Keratinocyte (primary cell): ENCODE measurements at regions not wholly inside any gene's neighbourhood (a gene's known extent, or its start where the extent isn't known, plus 50 kb on each side); places are given as distances from the start of the nearest gene placed in this dataset.

Experiments
- DNase-seq: peaks from one replicate; pipeline ENCODE4 v3.0.0-alpha.2; 2011; ENCODE audit warnings: low read depth, missing footprints, low spot score
- FAIRE-seq: peaks from 2 replicates; lab custom pipeline; 2011; peaks lifted over from hg19 to GRCh38; lab: Jason Lieb, UNC
- H2AFZ ChIP-seq: 2 replicates; pipeline ENCODE4 v1.6.0; 2012; ENCODE audit warnings: low read length, control low read depth, inconsistent platforms; ENCODE audit not compliant: control insufficient read depth
- H3K27ac ChIP-seq: 2 replicates; pipeline ENCODE4 v1.5.1; 2011; ENCODE audit warnings: low read length; ENCODE audit not compliant: control insufficient read depth, insufficient read depth
- H3K27me3 ChIP-seq: 3 replicates; pipeline ENCODE4 v1.6.0; 2011; ENCODE audit warnings: low read length; ENCODE audit not compliant: control insufficient read depth, insufficient read depth; ENCODE audit errors: extremely low read depth
- H3K36me3 ChIP-seq, 2 experiments: 2 replicates in 1 of 2; 3 replicates in 1 of 2; pipeline ENCODE4 v1.5.1; 2011; ENCODE audit warnings: low read length in 2 of 2, mild to moderate bottlenecking in 1 of 2; ENCODE audit not compliant: control insufficient read depth in 2 of 2, insufficient read depth in 2 of 2; ENCODE audit errors: extremely low read depth in 1 of 2
- H3K4me1 ChIP-seq: 3 replicates; pipeline ENCODE4 v1.5.1; 2011; ENCODE audit warnings: low read length; ENCODE audit not compliant: control insufficient read depth, insufficient read depth; ENCODE audit errors: extremely low read depth
- H3K4me2 ChIP-seq: 3 replicates; pipeline ENCODE4 v1.6.0; 2011; ENCODE audit warnings: low read depth, low read length; ENCODE audit not compliant: control insufficient read depth, insufficient read depth; ENCODE audit errors: extremely low read depth
- H3K4me3 ChIP-seq, 3 experiments: fragments of 200-600 bp in 1 of 3; sonication (generic) in 1 of 3; 2 replicates in 2 of 3; 3 replicates in 1 of 3; pipeline ENCODE4 v1.5.1; 2011 to 2016; ENCODE audit warnings: low read length in 3 of 3, mild to moderate bottlenecking in 3 of 3, control low read depth in 2 of 3, inconsistent platforms in 1 of 3, low read depth in 1 of 3, mixed read lengths in 1 of 3, mixed run types in 1 of 3, moderate library complexity in 1 of 3; ENCODE audit not compliant: control insufficient read depth in 2 of 3, insufficient read depth in 2 of 3; ENCODE audit errors: extremely low read depth in 1 of 3
- H3K79me2 ChIP-seq: 2 replicates; pipeline ENCODE4 v1.6.0; 2012; ENCODE audit warnings: low read length; ENCODE audit not compliant: control insufficient read depth, insufficient read depth
- H3K9ac ChIP-seq: 3 replicates; pipeline ENCODE4 v1.6.0; 2011; ENCODE audit warnings: low read length; ENCODE audit not compliant: control insufficient read depth, insufficient read depth; ENCODE audit errors: extremely low read depth
- H3K9me1 ChIP-seq: 3 replicates; pipeline ENCODE4 v1.6.0; 2011; ENCODE audit warnings: low read length; ENCODE audit not compliant: control insufficient read depth, insufficient read depth; ENCODE audit errors: extremely low read depth
- H3K9me3 ChIP-seq: 2 replicates; pipeline ENCODE4 v1.5.1; 2012; ENCODE audit warnings: low read depth, low read length; ENCODE audit not compliant: control insufficient read depth
- H4K20me1 ChIP-seq: 3 replicates; pipeline ENCODE4 v1.6.0; 2011; ENCODE audit warnings: low read length; ENCODE audit not compliant: control insufficient read depth, insufficient read depth; ENCODE audit errors: extremely low read depth
- CTCF ChIP-seq, 3 experiments: IDR thresholded peaks in 1 of 3; conservative IDR thresholded peaks in 1 of 3; optimal IDR thresholded peaks in 1 of 3; 2 replicates in 2 of 3; 3 replicates in 1 of 3; pipeline versions ENCODE3 to v1.5.1; 2011; ENCODE audit warnings: low read length in 3 of 3, mild to moderate bottlenecking in 3 of 3, moderate library complexity in 2 of 3, control low read depth in 1 of 3, inconsistent platforms in 1 of 3; ENCODE audit not compliant: insufficient read depth in 2 of 3; ENCODE audit errors: extremely low read depth in 1 of 3
- EZH2 ChIP-seq: IDR thresholded peaks from one replicate; pipeline ENCODE4 v1.6.1; 2012; ENCODE audit warnings: inconsistent platforms, mild to moderate bottlenecking, low read length, moderate library complexity
- dilution Hi-C: fragments of 300-500 bp; cut with MboI; formaldehyde crosslinking; loops from one replicate; pipeline ENCODE4 v1.7.0; 2020; ENCODE audit warnings: low sequenced_read_pairs; ENCODE audit not compliant: extremely low pct_ligation_motif_present

- no peaks in the 10 kb centered on the region for H3K79me2 ChIP-seq
- H3K4me3 ChIP-seq: no peak overlapping the region
- dilution Hi-C loops: no loop called here
- FAIRE-seq (no peak), DNase-seq (no peak)
- H3K9me1 ChIP-seq: no peaks in the 10 kb centered on the region
- no peaks in the 10 kb centered on the region for H3K36me3 ChIP-seq
- H2AFZ ChIP-seq: no peak overlapping the region
- H3K9me3 ChIP-seq: no peaks in the 10 kb centered on the region
- no peaks in the 10 kb centered on the region for H4K20me1 ChIP-seq
- H3K9ac ChIP-seq: no peak overlapping the region
- TF ChIP-seq CTCF (optimal IDR thresholded peaks at IDR 0.05 in 1 of 3, IDR thresholded peaks at IDR 0.05 in 1 of 3, conservative IDR thresholded peaks at IDR 0.05 in 1 of 3; ENCODE audit: extremely low read depth in 1 of 3, insufficient read depth in 2 of 3, low read length in 3 of 3): no peak
- no peak for TF ChIP-seq EZH2
- H3K27ac ChIP-seq: no peak overlapping the region
- no peaks in the 10 kb centered on the region for H3K27me3 ChIP-seq
- peaks cover 27% of the 10 kb centered on the region for H3K4me1 ChIP-seq
- H3K4me2 ChIP-seq: no peak overlapping the region
Observed at GRCh38 chr2:220272656-220273055, 645.2 kb downstream of the SLC4A3 start.

- H3K9me3 ChIP-seq: no peaks in the 10 kb centered on the region
- no peaks in the 10 kb centered on the region for H4K20me1 ChIP-seq
- H3K9me1 ChIP-seq: no peaks in the 10 kb centered on the region
- H3K9ac ChIP-seq: no peak overlapping the region
- H3K36me3 ChIP-seq: no peaks in the 10 kb centered on the region
- H3K27me3 ChIP-seq: no peaks in the 10 kb centered on the region
- no peak for DNase-seq
- H3K79me2 ChIP-seq: no peaks in the 10 kb centered on the region
- peaks cover 31% of the 10 kb centered on the region for H3K4me1 ChIP-seq
- H3K27ac ChIP-seq: no peak overlapping the region
- TF ChIP-seq CTCF (optimal IDR thresholded peaks at IDR 0.05 in 1 of 3, IDR thresholded peaks at IDR 0.05 in 1 of 3, conservative IDR thresholded peaks at IDR 0.05 in 1 of 3; ENCODE audit: extremely low read depth in 1 of 3, insufficient read depth in 2 of 3, low read length in 3 of 3) (no peak), EZH2 (no peak)
- no peak overlapping the region for H2AFZ ChIP-seq
- no peak overlapping the region for H3K4me2 ChIP-seq
- dilution Hi-C loops: no loop called here
- H3K4me3 ChIP-seq: no peak overlapping the region
- no peak for FAIRE-seq
Observed at GRCh38 chr2:220273082-220273481, 645.7 kb downstream of the SLC4A3 start.
